Cardiac muscle cell (in vitro differentiated cells and primary cell): ENCODE measurements at regions not wholly inside any gene's neighbourhood (a gene's known extent, or its start where the extent isn't known, plus 50 kb on each side); places are given as distances from the start of the nearest gene placed in this dataset.

Experiments
- DNase-seq, 2 donors: peaks; one replicate each; pipeline versions ENCODE4 v3.0.0 to v3.0.0-alpha.2; 2010 to 2017; ENCODE audit warnings: low read depth in 1 of 2, low spot score in 1 of 2
- H3K27ac ChIP-seq: fragments of 200-600 bp; sonication (generic); 2 replicates; pipeline ENCODE4 v1.5.1; 2016
- H3K27me3 ChIP-seq: fragments of 200-600 bp; sonication (generic); 2 replicates; pipeline ENCODE4 v1.6.0; 2016; ENCODE audit warnings: control low read depth
- H3K36me3 ChIP-seq: fragments of 200-600 bp; sonication (generic); 2 replicates; pipeline ENCODE4 v1.5.1; 2016; ENCODE audit warnings: control low read depth
- H3K4me1 ChIP-seq: fragments of 200-600 bp; sonication (generic); 2 replicates; pipeline ENCODE4 v1.8.1; 2017; ENCODE audit warnings: low read depth, mild to moderate bottlenecking, mixed run types
- H3K4me3 ChIP-seq: fragments of 200-600 bp; sonication (generic); 2 replicates; pipeline ENCODE4 v1.5.1; 2016; ENCODE audit warnings: mild to moderate bottlenecking
- H3K9me3 ChIP-seq: fragments of 200-600 bp; sonication (generic); 2 replicates; pipeline ENCODE4 v1.5.1; 2017; ENCODE audit warnings: low read depth, mild to moderate bottlenecking, control low read depth
- TF ChIP-seq, protein P1 (sequence below): IDR thresholded peaks from 2 replicates; pipeline ENCODE4 v1.5.1; 2012; ENCODE audit warnings: low read depth, mild to moderate bottlenecking, low read length

GRCh38 chr15:70400766-70401541 is 303.2 kb upstream of the TLE3 start:
- no peak overlapping the region for H3K4me3 ChIP-seq
- peak in 1 of 2 donors; percentile 25 for DNase-seq
- TF ChIP-seq, protein P1, sequence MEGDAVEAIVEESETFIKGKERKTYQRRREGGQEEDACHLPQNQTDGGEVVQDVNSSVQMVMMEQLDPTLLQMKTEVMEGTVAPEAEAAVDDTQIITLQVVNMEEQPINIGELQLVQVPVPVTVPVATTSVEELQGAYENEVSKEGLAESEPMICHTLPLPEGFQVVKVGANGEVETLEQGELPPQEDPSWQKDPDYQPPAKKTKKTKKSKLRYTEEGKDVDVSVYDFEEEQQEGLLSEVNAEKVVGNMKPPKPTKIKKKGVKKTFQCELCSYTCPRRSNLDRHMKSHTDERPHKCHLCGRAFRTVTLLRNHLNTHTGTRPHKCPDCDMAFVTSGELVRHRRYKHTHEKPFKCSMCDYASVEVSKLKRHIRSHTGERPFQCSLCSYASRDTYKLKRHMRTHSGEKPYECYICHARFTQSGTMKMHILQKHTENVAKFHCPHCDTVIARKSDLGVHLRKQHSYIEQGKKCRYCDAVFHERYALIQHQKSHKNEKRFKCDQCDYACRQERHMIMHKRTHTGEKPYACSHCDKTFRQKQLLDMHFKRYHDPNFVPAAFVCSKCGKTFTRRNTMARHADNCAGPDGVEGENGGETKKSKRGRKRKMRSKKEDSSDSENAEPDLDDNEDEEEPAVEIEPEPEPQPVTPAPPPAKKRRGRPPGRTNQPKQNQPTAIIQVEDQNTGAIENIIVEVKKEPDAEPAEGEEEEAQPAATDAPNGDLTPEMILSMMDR: no peak
- no peaks in the 10 kb centered on the region for H3K9me3 ChIP-seq
- H3K36me3 ChIP-seq: no peaks in the 10 kb centered on the region
- H3K4me1 ChIP-seq: no peaks in the 10 kb centered on the region
- H3K27me3 ChIP-seq: no peaks in the 10 kb centered on the region
- no peak overlapping the region for H3K27ac ChIP-seq

- TF ChIP-seq, protein P1: no peak
These were observed 301.5 kb upstream of the TLE3 start for GRCh38 chr15:70399204-70399603.

DNA sequence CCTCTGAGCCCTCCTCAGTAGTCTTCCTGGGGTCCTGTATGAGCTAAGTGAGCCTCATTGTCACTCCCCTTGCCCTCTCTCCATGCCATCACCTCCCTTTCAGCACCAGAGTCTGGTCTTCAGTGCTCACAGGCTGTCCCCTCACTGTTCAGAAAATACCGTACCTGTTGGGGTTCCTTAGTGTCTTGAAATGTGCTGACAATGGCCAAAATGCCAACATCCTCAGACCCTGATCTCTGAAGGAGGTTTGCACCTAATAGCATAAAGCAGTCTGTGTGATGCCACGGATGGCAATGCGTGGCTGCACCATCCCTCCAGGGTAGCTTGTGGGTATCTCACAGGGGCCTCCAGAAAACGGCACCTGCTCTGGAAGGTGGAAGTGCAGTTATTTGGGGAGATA is 301.0 kb upstream of the TLE3 start:
- TF ChIP-seq, protein P1: no peak
- no peak for DNase-seq
- H3K4me1 ChIP-seq: no peaks in the 10 kb centered on the region
- no peaks in the 10 kb centered on the region for H3K36me3 ChIP-seq
- H3K27ac ChIP-seq: no peak overlapping the region
- no peaks in the 10 kb centered on the region for H3K9me3 ChIP-seq
- no peak overlapping the region for H3K4me3 ChIP-seq
- no peaks in the 10 kb centered on the region for H3K27me3 ChIP-seq

More at GRCh38 chr15:70399204-70399603, 301.5 kb upstream of the TLE3 start:
- Histone ChIP-seq H3K9me3 (no peaks in the 10 kb centered on the region), H3K27me3 (no peaks in the 10 kb centered on the region), H3K4me1 (no peaks in the 10 kb centered on the region), H3K36me3 (no peaks in the 10 kb centered on the region), H3K4me3 (no peak overlapping the region), H3K27ac (no peak overlapping the region)
- DNase-seq: no peak

- Histone ChIP-seq H3K9me3 (no peaks in the 10 kb centered on the region), H3K4me3 (no peak overlapping the region), H3K36me3 (no peaks in the 10 kb centered on the region), H3K27me3 (no peaks in the 10 kb centered on the region), H3K4me1 (no peaks in the 10 kb centered on the region), H3K27ac (no peak overlapping the region)
- TF ChIP-seq, protein P1: no peak
- no peak for DNase-seq
These were observed 299.1 kb upstream of the TLE3 start for GRCh38 chr15:70396807-70397206.

GRCh38 chr15:70395164-70395563 is 297.4 kb upstream of the TLE3 start:
- no peaks in the 10 kb centered on the region for H3K27me3 ChIP-seq
- H3K4me3 ChIP-seq: no peak overlapping the region
- no peaks in the 10 kb centered on the region for H3K9me3 ChIP-seq
- no peak for DNase-seq
- no peaks in the 10 kb centered on the region for H3K36me3 ChIP-seq
- H3K4me1 ChIP-seq: no peaks in the 10 kb centered on the region
- TF ChIP-seq, protein P1: no peak
- no peak overlapping the region for H3K27ac ChIP-seq
